EL (cell line): ENCODE measurements at regions not wholly inside any gene's neighbourhood (a gene's known extent, or its start where the extent isn't known, plus 50 kb on each side); places are given as distances from the start of the nearest gene placed in this dataset.

Source experiments
- DNase-seq: peaks from one replicate; pipeline ENCODE4 v3.0.0-alpha.2; 2016

DNA sequence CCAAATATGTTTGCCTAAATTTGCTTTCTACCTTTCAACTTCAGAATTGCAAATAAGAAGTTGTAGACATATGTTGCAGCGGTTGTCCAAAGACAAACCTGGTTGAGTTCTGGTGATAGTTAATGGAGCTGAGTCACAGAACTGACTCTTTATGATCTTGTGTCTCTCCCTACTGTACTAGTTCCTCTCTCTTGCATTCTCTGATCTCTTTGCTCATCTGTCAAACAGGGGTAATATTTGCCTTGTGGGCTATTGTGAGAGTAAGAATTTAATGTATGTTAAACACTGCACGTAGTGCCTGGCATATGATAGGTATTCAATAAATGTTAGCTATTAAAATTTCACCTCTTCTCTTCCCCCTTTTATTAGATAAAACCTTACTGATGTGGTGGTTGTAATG, 283.5 kb upstream of the RGS6 start:
- no peak for DNase-seq

- DNase-seq = no peak
Measured at GRCh38 chr14:71650187-71650755, 282.0 kb upstream of the RGS6 start.

- DNase-seq = peak; percentile 82
Measured at GRCh38 chr14:71651228-71651627, 281.0 kb upstream of the RGS6 start.

DNA sequence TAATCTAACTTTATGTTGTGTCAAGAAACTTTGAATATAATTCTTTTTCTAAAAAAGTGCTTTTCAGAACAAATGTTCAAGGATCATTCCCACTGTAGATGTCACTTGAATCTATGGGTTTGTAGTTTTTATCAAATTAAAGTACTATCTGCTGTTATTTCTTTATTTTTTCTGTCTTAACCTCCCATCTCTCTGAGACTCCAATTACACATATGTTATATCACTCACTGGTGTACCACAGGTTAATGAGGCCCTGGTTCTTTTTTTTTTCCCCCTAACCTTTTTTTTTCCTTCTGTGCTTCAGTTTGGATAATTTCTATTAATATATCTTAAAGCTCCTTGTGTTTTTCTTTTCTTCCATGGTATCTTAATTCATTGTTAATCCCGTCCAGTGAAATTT, 279.9 kb upstream of the RGS6 start:
- DNase-seq = no peak

DNA sequence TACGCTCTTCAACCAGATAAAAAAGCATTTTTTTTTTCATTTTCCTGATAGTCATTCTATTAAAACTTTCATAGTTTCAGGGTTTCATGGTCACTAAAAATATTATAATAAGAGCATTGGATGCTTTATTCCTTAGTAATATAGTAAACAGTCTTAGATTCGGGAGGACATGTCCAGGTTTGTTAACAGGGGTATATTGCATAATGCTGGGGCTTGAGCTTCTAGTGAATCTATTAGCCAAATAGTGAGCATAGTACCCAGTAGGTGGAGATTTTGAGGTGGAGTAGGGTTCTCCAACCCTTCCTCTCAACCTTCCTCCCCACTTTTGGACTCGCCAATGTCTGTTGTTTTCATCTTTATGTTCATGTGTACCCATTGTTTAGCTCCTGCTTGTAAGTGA, 277.4 kb upstream of the RGS6 start:
- no peak for DNase-seq

DNA sequence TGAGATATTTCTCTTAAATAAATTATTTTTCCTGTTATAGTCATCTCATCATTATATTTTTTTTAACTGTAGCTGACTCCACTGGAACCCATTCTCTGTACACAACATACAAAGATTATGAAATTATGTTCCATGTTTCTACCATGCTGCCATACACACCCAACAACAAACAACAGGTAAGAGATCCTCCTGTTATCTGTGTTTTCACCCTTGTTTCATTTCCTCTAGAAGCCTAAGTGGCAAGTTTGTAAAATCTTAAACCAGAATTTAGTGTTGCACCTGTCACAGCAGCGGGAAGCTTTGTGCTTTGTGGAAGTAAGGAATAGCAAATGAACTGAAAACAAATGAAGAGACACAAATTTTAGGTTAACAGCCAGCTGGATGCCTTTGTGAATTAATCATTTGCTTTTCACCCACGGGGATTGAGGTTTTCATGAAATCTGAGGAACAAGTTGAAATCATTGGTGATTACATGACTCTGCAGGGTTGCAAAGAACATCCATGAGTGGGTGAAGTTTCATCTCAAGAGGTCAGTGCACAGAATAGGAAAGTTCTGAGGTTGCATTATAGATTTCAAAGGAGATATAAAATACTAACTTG, 273.9 kb upstream of the RGS6 start:
- peak; percentile 16 for DNase-seq

DNA sequence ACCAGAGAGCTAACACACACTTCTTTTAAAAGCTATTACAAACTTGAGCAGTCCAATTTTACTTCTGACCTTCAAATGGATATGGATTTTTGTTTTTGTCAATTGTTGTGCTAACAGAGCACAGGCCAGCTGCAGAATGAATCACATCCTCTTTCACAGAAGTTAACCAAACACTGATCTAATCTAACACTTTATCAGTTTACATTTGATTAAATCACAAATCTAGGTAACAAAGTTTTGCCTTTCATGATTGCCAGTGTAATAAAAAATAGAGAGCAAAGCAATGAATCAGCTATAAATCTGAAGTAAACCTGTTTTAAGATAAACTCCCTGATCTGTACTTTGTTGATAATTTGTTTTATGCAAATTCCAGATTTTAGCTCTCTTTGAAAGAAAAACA, 273.1 kb upstream of the RGS6 start:
- peak; percentile 34 for DNase-seq

- no peak for DNase-seq
Measured at GRCh38 chr14:71661441-71661840, 270.8 kb upstream of the RGS6 start.

DNA sequence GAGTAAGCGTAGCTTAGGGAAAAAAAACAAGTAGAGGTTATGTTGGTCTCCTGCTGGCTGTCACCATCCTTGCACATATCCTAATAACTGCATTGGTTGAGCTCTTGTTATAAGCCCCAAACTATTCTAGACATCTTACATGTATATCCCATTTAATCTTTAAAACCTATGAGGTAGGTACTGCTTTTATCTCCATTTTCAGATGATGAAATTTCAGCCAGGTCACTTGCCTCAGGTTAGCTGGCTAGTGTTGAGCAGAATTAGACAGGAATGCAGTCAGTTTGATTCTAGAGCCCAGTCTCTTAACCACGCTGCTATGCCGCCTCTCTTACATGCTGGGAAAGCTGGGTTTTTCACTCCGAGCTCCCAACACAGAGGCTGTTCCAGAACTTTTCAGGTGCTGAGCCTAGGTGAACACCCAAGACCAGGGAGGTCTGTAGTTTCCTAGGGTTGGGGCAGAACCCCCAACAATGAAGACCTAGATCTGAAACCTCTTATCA, 269.9 kb upstream of the RGS6 start:
- DNase-seq = no peak

DNA sequence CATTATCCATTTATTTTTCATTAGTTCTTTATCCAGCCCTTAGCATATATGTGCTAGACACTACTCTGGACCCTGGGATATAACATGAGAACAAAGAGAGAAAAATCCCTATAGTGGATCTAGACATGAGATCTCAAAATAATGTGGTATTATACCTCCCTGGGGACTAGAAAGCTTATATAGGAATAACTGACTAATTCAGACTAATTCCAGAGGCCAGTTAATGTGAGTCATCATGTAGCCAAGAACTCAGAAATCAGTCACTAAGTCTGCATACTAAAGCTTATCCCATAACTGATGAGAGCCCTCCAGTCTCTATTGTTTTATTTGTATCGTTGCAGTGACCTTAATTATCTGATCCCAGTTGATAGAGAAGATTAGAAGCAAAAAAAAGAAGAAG, 267.1 kb upstream of the RGS6 start:
- DNase-seq = peak; percentile 79

- no peak for DNase-seq
Measured at GRCh38 chr14:71665781-71666180, 266.4 kb upstream of the RGS6 start.

GRCh38 chr14:71666571-71667145, 265.6 kb upstream of the RGS6 start:
- DNase-seq = no peak

- peak; percentile 14 for DNase-seq
Measured at GRCh38 chr14:71668186-71668912, 263.9 kb upstream of the RGS6 start.

DNA sequence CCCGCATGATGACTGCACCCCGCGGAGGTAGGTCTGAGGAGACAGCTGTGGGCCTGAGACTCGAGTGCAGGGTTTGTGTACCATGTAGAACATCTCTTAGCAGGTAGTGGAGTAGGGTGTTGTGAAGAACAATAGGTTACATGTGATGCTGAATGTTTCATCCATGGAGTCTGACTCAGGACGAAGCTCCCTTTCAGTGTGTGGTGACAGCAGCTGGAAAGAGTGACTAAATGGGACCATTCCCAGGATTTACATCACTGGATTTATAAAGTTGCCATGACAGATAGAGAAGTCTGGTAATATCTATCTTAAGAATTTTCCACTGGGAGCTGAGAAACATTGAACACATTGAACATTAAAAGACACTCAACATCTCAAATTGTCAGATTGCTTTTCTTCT, 259.6 kb upstream of the RGS6 start:
- DNase-seq = no peak

DNA sequence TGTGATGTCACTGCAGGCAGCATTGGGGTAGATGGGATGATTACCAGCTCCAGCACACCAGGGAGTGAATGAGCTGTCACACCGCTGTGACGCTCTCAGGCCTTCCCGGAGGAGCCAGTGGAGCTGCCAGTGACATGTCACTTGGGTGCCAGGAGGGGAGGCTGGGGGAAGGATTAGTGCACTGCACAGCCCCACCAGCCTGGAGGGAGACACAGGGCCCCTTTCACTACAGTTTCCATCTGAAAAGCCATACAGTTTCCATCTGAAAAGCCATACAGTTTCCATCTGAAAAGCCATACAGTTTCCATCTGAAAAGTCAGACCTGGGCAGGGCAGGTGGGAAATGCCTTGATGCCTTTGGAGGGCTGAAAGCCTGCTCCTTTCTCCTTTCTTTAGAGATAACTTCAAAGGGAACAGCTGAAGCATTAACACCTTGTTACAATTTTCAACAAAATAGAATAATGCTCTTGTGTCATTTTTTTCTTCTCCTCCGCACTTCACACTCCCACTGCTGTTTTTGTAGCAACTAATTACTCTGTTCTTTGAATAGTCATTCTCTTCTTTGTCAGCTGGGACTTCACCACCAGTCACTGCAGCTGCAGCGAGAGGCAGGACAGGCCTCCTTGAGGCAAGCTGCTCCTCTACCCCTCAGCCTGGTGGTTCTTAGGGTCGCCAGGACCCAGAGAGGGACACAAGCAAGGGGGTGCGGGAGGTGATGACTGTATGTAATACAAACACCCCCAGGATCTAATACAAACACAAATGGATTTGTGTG, 256.9 kb upstream of the RGS6 start:
- DNase-seq = no peak

GRCh38 chr14:71675900-71676287, 256.3 kb upstream of the RGS6 start:
- peak; percentile 50 for DNase-seq

- no peak for DNase-seq
Measured at GRCh38 chr14:71680736-71681387, 251.4 kb upstream of the RGS6 start.

- DNase-seq = no peak
Measured at GRCh38 chr14:71682337-71682736, 249.9 kb upstream of the RGS6 start.

DNA sequence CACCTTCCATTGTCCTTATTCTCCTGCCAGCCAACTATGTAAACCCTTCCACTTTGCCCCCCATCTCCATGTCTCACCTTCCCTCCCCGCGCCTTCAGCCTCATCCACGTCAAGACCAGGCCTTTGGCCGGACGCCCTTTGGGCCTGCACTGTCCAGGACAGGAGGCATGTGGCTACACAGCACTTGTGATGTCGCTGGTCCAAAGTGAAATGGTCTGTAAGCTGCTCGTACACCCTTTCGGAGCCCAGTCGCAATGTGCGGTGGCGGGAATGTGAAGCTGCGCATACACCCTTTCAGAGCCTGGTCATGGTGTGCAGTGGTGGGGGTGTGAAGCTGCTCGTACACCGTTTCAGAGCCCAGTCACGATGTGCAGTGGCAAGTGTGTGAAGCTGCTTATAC, 247.9 kb upstream of the RGS6 start:
- DNase-seq = no peak

- peak; percentile 11 for DNase-seq
Measured at GRCh38 chr14:71686677-71687076, 245.6 kb upstream of the RGS6 start.

- no peak for DNase-seq
Measured at GRCh38 chr14:71687166-71687831, 244.9 kb upstream of the RGS6 start.

DNA sequence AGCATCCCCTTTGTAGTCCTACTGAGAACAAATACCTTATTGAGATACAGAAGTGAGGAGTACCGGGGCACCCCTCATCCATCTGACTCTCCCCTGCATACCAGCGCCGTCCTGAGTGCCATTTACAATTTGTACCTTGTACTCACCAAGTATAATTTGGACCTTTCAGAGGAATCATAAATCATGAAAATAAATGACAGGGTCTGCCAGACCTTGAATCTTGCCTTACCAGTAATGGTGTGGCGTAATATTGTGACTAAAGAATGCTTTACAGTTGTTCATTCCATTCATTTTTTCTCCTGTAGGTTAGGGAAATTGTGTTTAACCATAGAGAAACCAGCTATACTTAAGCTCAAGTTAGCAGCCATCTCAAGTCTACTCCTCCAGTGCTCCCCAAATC, 243.7 kb upstream of the RGS6 start:
- peak; percentile 61 for DNase-seq
